GM12878 (cell line): ENCODE measurements at regions not wholly inside any gene's neighbourhood (a gene's known extent, or its start where the extent isn't known, plus 50 kb on each side); places are given as distances from the start of the nearest gene placed in this dataset.

Source experiments
- ATAC-seq: fragments of 200-7000 bp; cut with Tn5 transposase; 3 replicates; pipeline ENCODE4 v1.9.1; 2020; ENCODE audit warnings: mild to moderate bottlenecking, moderate library complexity
- BruUV-seq: library from RNA; stranded (reverse); fragments of 400-500 nt; replicated peaks from 2 replicates; lab custom pipeline; 2021; lab: Mats Ljungman, UMichigan
- CTCF ChIA-PET: fragments of 300-600 bp; sonication (Branson Sonifier 250); formaldehyde crosslinking; extraction: SDS; loops from one replicate; lab custom pipeline; 2021; ENCODE audit warnings: inconsistent platforms; lab: Yijun Ruan, JAX
- POLR2A ChIA-PET: fragments of 350-600 bp; formaldehyde crosslinking; extraction: SDS; loops from one replicate; lab custom pipeline; 2021; ENCODE audit warnings: inconsistent platforms; lab: Charles Lee
- RAD21 ChIA-PET: fragments of 300-600 bp; sonication (Branson Sonifier 250); formaldehyde crosslinking; loops from one replicate; lab custom pipeline; 2023; ENCODE audit warnings: antibody characterized with exemption; ENCODE audit not compliant: unreplicated experiment; lab: Charles Lee
- SMC1A ChIA-PET: fragments of 300-600 bp; sonication (Branson Sonifier 250); formaldehyde crosslinking; loops from one replicate; lab custom pipeline; 2023; ENCODE audit not compliant: unreplicated experiment, uncharacterized antibody; lab: Charles Lee
- DNase-seq: peaks from one replicate; pipeline ENCODE4 v3.0.0-alpha.2; 2011; ENCODE audit warnings: low read depth, low spot score
- FAIRE-seq: peaks from 3 replicates; lab custom pipeline; 2011; peaks lifted over from hg19 to GRCh38; lab: Jason Lieb, UNC
- H2AFZ ChIP-seq: 2 replicates; pipeline ENCODE4 v1.6.0; 2011; ENCODE audit warnings: low read depth, low read length, control low read depth; ENCODE audit not compliant: control insufficient read depth
- H3K27ac ChIP-seq: 2 replicates; pipeline ENCODE4 v1.5.1; 2011; ENCODE audit warnings: control low read depth; ENCODE audit not compliant: control insufficient read depth, insufficient read depth
- H3K27me3 ChIP-seq, 2 experiments: replicated peaks in 1 of 2; 2 replicates each; pipeline versions ENCODE4 v1.6.0 to v1.6.1; 2011; ENCODE audit warnings: low read length in 1 of 2; ENCODE audit not compliant: control insufficient read depth in 2 of 2, insufficient read depth in 2 of 2
- H3K36me3 ChIP-seq, 2 experiments: 2 replicates each; pipeline ENCODE4 v1.5.1; 2011; ENCODE audit warnings: low read length in 1 of 2; ENCODE audit not compliant: control insufficient read depth in 2 of 2, insufficient read depth in 2 of 2
- H3K4me1 ChIP-seq: 2 replicates; pipeline ENCODE4 v1.6.1; 2011; ENCODE audit warnings: mild to moderate bottlenecking, low read length, moderate library complexity, mixed read lengths; ENCODE audit not compliant: control insufficient read depth, insufficient read depth
- H3K4me2 ChIP-seq: 2 replicates; pipeline ENCODE4 v1.6.0; 2011; ENCODE audit warnings: control low read depth; ENCODE audit not compliant: control insufficient read depth, insufficient read depth
- H3K4me3 ChIP-seq: fragments of 200-600 bp; sonication (generic); 2 replicates; pipeline ENCODE4 v1.5.1; 2016
- H3K79me2 ChIP-seq: 2 replicates; pipeline ENCODE4 v1.6.0; 2011; ENCODE audit warnings: low read length; ENCODE audit not compliant: control insufficient read depth, insufficient read depth
- H3K9ac ChIP-seq: 2 replicates; pipeline ENCODE4 v1.8.0; 2011; ENCODE audit warnings: low read length, control low read depth, mixed read lengths; ENCODE audit not compliant: control insufficient read depth, insufficient read depth
- H3K9me3 ChIP-seq: replicated peaks from 3 replicates; pipeline ENCODE4 v1.5.1; 2011; ENCODE audit warnings: mild to moderate bottlenecking, low read length; ENCODE audit not compliant: control insufficient read depth, insufficient read depth
- H4K20me1 ChIP-seq: 2 replicates; pipeline ENCODE4 v1.6.0; 2011; ENCODE audit not compliant: control insufficient read depth, insufficient read depth
- ASH2L ChIP-seq: fragments of 300-600, 200-600 bp; sonication (generic); IDR thresholded peaks from 2 replicates; pipeline ENCODE4 v1.6.1; 2017; ENCODE audit warnings: low read depth, mild to moderate bottlenecking, borderline replicate concordance
- CREB1 ChIP-seq: IDR thresholded peaks from 2 replicates; pipeline ENCODE4 v1.6.1; 2012; ENCODE audit warnings: low read depth, mild to moderate bottlenecking, inconsistent platforms
- CTCF ChIP-seq, 3 experiments: IDR thresholded peaks in 2 of 3; conservative IDR thresholded peaks in 1 of 3; 2 replicates each; pipeline ENCODE4 v1.5.1; 2011; ENCODE audit warnings: low read depth in 3 of 3, low read length in 3 of 3, mild to moderate bottlenecking in 3 of 3, control low read depth in 2 of 3, moderate library complexity in 2 of 3, inconsistent platforms in 1 of 3, mixed read lengths in 1 of 3; ENCODE audit not compliant: control insufficient read depth in 2 of 3, insufficient read depth in 1 of 3; ENCODE audit errors: extremely low read depth in 1 of 3
- GATAD2B ChIP-seq: fragments of 450-650 bp; conservative IDR thresholded peaks from 2 replicates; pipeline ENCODE4 v1.6.1; 2017; ENCODE audit warnings: low read depth, mild to moderate bottlenecking, moderate library complexity
- HDAC6 ChIP-seq: fragments of 200-600 bp; sonication (generic); IDR thresholded peaks from one replicate; pipeline ENCODE4 v1.8.0; 2017; ENCODE audit warnings: antibody characterized with exemption; ENCODE audit not compliant: unreplicated experiment
- PKNOX1 ChIP-seq: fragments of 450-650 bp; IDR thresholded peaks from 2 replicates; pipeline ENCODE4 v1.6.1; 2016; ENCODE audit warnings: mild to moderate bottlenecking
- SMAD1 ChIP-seq: fragments of 450-650 bp; IDR thresholded peaks from 2 replicates; pipeline ENCODE4 v1.6.1; 2018; ENCODE audit warnings: mild to moderate bottlenecking, low read depth; ENCODE audit not compliant: partially characterized antibody
- SMAD5 ChIP-seq: IDR thresholded peaks from 2 replicates; pipeline ENCODE4 v1.6.1; 2016; ENCODE audit warnings: antibody characterized with exemption, low read depth
- SREBF1 ChIP-seq: IDR thresholded peaks from 2 replicates; pipeline ENCODE4 v1.6.1; 2012; ENCODE audit warnings: mild to moderate bottlenecking, low read length
- ZNF592 ChIP-seq: fragments of 450-650 bp; IDR thresholded peaks from 2 replicates; pipeline ENCODE4 v1.6.1; 2017; ENCODE audit warnings: mild to moderate bottlenecking, moderate library complexity
- ZNF687 ChIP-seq: fragments of 450-650 bp; IDR thresholded peaks from 2 replicates; pipeline ENCODE4 v1.6.1; 2017; ENCODE audit warnings: mild to moderate bottlenecking, moderate library complexity
- WGBS: methylation state at CpG from one replicate; pipeline ENCODE4 v1.1.6; 2016; ENCODE audit warnings: low lambda C conversion rate; ENCODE audit not compliant: insufficient replicate concordance, insufficient coverage; ENCODE audit errors: missing lambda C conversion rate; 5-methylcytosine and 5-hydroxymethylcytosine counted together
- in situ Hi-C: fragments of 300-500 bp; cut with MboI; formaldehyde crosslinking; loops from 9 replicates; pipeline ENCODE4 v1.14.3; 2018; ENCODE audit warnings: mixed read lengths
- intact Hi-C: fragments of 100-400 bp; cut with micrococcal nuclease; formaldehyde crosslinking; loops from one replicate; pipeline ENCODE4 v1.14.2; 2022; ENCODE audit not compliant: unreplicated experiment

- ChIA-PET SMC1A (no interaction called here), RAD21 (no interaction called here), CTCF (no interaction called here), POLR2A (no interaction called here)
- H3K9me3 ChIP-seq, result no peaks in the 10 kb centered on the region
- peak overlapping the region; percentile 37 for H2AFZ ChIP-seq
- in situ Hi-C loops, result no loop called here
- FAIRE-seq, result no peak
- no peaks in the 10 kb centered on the region for H4K20me1 ChIP-seq
- no peaks in the 10 kb centered on the region for H3K4me1 ChIP-seq
- H3K4me2 ChIP-seq, result peak overlapping the region; percentile 77
- no peak overlapping the region for H3K27ac ChIP-seq
- WGBS, result 9% methylated on average over 57 of the region's 91 CpGs
- no peak overlapping the region for H3K4me3 ChIP-seq
- no peak overlapping the region for H3K9ac ChIP-seq
- ATAC-seq, result peak; percentile 80
- BruUV-seq, result no TSS peak
- intact Hi-C loops, result loop anchor here (5.0 kb wide), 1 partner anchor 1917 kb away; no protein-coding TSS in a partner anchor
- H3K27me3 ChIP-seq, result peaks cover 0 to 4% of the 10 kb centered on the region in 2 experiments; a peak in 3 of 4 replicates
- DNase-seq, result no peak
- H3K36me3 ChIP-seq, result no peaks in the 10 kb centered on the region
- no peaks in the 10 kb centered on the region for H3K79me2 ChIP-seq
- TF ChIP-seq SMAD5, result no peak
- no peak for TF ChIP-seq ASH2L
- TF ChIP-seq ZNF592, result no peak
- TF ChIP-seq PKNOX1, result peak; percentile 52
- TF ChIP-seq HDAC6, result no peak
- no peak for TF ChIP-seq ZNF687
- TF ChIP-seq CREB1, result no peak
- TF ChIP-seq GATAD2B, result no peak
- TF ChIP-seq CTCF (IDR thresholded peaks at IDR 0.05 in 2 of 3, conservative IDR thresholded peaks at IDR 0.05 in 1 of 3; ENCODE audit: control insufficient read depth in 2 of 3, extremely low read depth in 1 of 3, insufficient read depth in 1 of 3, low read depth in 3 of 3, low read length in 3 of 3), result peak; percentile 39 to 76 (median 56)
- no peak for TF ChIP-seq SMAD1
- TF ChIP-seq SREBF1, result no peak
Measured at GRCh38 chr10:128210215-128211063, 84.2 kb upstream of the MKI67 start.
